GM12878 (cell line): ENCODE measurements at regions not wholly inside any gene's neighbourhood (a gene's known extent, or its start where the extent isn't known, plus 50 kb on each side); places are given as distances from the start of the nearest gene placed in this dataset.

Experiments used
- CBFB ChIP-seq: IDR thresholded peaks from 2 replicates; pipeline ENCODE4 v1.6.1; 2016; ENCODE audit warnings: antibody characterized with exemption, low read depth
- CREB1 ChIP-seq: IDR thresholded peaks from 2 replicates; pipeline ENCODE4 v1.6.1; 2012; ENCODE audit warnings: low read depth, mild to moderate bottlenecking, inconsistent platforms
- ETV6 ChIP-seq, 2 experiments: fragments of 450-650 bp in 1 of 2; IDR thresholded peaks in 1 of 2; conservative IDR thresholded peaks in 1 of 2; 2 replicates each; pipeline ENCODE4 v1.6.1; 2014; ENCODE audit warnings: antibody characterized with exemption in 1 of 2, borderline replicate concordance in 1 of 2, low read depth in 1 of 2, mild to moderate bottlenecking in 1 of 2, moderate library complexity in 1 of 2
- HDAC6 ChIP-seq: fragments of 200-600 bp; sonication (generic); IDR thresholded peaks from one replicate; pipeline ENCODE4 v1.8.0; 2017; ENCODE audit warnings: antibody characterized with exemption; ENCODE audit not compliant: unreplicated experiment
- HDGF ChIP-seq: fragments of 450-650 bp; IDR thresholded peaks from 2 replicates; pipeline ENCODE4 v1.6.1; 2016; ENCODE audit warnings: antibody characterized with exemption
- KDM1A ChIP-seq: fragments of 200-600 bp; sonication (generic); IDR thresholded peaks from 2 replicates; pipeline ENCODE4 v1.6.1; 2016; ENCODE audit warnings: borderline replicate concordance
- MYC ChIP-seq: IDR thresholded peaks from 2 replicates; pipeline ENCODE4 v1.6.1; 2011; ENCODE audit warnings: mild to moderate bottlenecking, low read length, moderate library complexity, inconsistent platforms; ENCODE audit not compliant: insufficient read depth, insufficient replicate concordance, insufficient read length, severe bottlenecking
- NR2C2 ChIP-seq: IDR thresholded peaks from 2 replicates; pipeline ENCODE4 v1.6.1; 2011; ENCODE audit warnings: borderline replicate concordance, low read depth; ENCODE audit not compliant: control insufficient read depth, insufficient read length
- PAX8 ChIP-seq: fragments of 450-650 bp; IDR thresholded peaks from 2 replicates; pipeline ENCODE4 v1.6.1; 2017; ENCODE audit warnings: mild to moderate bottlenecking, moderate library complexity
- POLR2A ChIP-seq: IDR thresholded peaks from 2 replicates; pipeline ENCODE4 v1.6.1; 2011; ENCODE audit warnings: low read depth, mild to moderate bottlenecking, low read length
- RAD21 ChIP-seq: IDR thresholded peaks from 2 replicates; pipeline ENCODE4 v1.6.1; 2011; ENCODE audit warnings: mild to moderate bottlenecking, low read depth, low read length, moderate library complexity; ENCODE audit not compliant: insufficient read depth
- RBBP5 ChIP-seq: fragments of 200-600 bp; sonication (generic); conservative IDR thresholded peaks from 2 replicates; pipeline ENCODE4 v1.6.1; 2016
- SMAD1 ChIP-seq: fragments of 450-650 bp; IDR thresholded peaks from 2 replicates; pipeline ENCODE4 v1.6.1; 2018; ENCODE audit warnings: mild to moderate bottlenecking, low read depth; ENCODE audit not compliant: partially characterized antibody
- SMAD5 ChIP-seq: IDR thresholded peaks from 2 replicates; pipeline ENCODE4 v1.6.1; 2016; ENCODE audit warnings: antibody characterized with exemption, low read depth
- SREBF1 ChIP-seq: IDR thresholded peaks from 2 replicates; pipeline ENCODE4 v1.6.1; 2012; ENCODE audit warnings: mild to moderate bottlenecking, low read length
- TCF12 ChIP-seq: IDR thresholded peaks from 2 replicates; pipeline ENCODE4 v1.6.1; 2011; ENCODE audit warnings: low read depth, mild to moderate bottlenecking, low read length
- YBX1 ChIP-seq: fragments of 450-650 bp; IDR thresholded peaks from 2 replicates; pipeline ENCODE4 v1.6.1; 2016; ENCODE audit warnings: antibody characterized with exemption
- TF ChIP-seq, protein P1 (sequence below): fragments of 150-350 bp; IDR thresholded peaks from 2 replicates; pipeline ENCODE4 v1.6.1; 2016; ENCODE audit warnings: low read depth, low read length
- TF ChIP-seq, protein P2 (sequence below): IDR thresholded peaks from 2 replicates; pipeline ENCODE4 v1.6.1; 2011; ENCODE audit warnings: borderline replicate concordance, low read depth, mild to moderate bottlenecking, moderate library complexity, mixed read lengths, low read length; ENCODE audit not compliant: insufficient read depth; ENCODE audit errors: extremely low read length
- TF ChIP-seq, protein P3 (sequence below): IDR thresholded peaks from 2 replicates; pipeline ENCODE4 v1.6.1; 2012; ENCODE audit warnings: low read length, inconsistent platforms
- TF ChIP-seq, protein P4 (sequence below), 3 experiments: IDR thresholded peaks in 2 of 3; conservative IDR thresholded peaks in 1 of 3; 2 replicates each; pipeline ENCODE4 v1.5.1; 2011; ENCODE audit warnings: low read depth in 3 of 3, low read length in 3 of 3, mild to moderate bottlenecking in 3 of 3, control low read depth in 2 of 3, moderate library complexity in 2 of 3, inconsistent platforms in 1 of 3, mixed read lengths in 1 of 3; ENCODE audit not compliant: control insufficient read depth in 2 of 3, insufficient read depth in 1 of 3; ENCODE audit errors: extremely low read depth in 1 of 3

GRCh38 chr3:188954590-188955208 lies 217.1 kb upstream of the TPRG1 start (continued):
- TF ChIP-seq, protein P1, sequence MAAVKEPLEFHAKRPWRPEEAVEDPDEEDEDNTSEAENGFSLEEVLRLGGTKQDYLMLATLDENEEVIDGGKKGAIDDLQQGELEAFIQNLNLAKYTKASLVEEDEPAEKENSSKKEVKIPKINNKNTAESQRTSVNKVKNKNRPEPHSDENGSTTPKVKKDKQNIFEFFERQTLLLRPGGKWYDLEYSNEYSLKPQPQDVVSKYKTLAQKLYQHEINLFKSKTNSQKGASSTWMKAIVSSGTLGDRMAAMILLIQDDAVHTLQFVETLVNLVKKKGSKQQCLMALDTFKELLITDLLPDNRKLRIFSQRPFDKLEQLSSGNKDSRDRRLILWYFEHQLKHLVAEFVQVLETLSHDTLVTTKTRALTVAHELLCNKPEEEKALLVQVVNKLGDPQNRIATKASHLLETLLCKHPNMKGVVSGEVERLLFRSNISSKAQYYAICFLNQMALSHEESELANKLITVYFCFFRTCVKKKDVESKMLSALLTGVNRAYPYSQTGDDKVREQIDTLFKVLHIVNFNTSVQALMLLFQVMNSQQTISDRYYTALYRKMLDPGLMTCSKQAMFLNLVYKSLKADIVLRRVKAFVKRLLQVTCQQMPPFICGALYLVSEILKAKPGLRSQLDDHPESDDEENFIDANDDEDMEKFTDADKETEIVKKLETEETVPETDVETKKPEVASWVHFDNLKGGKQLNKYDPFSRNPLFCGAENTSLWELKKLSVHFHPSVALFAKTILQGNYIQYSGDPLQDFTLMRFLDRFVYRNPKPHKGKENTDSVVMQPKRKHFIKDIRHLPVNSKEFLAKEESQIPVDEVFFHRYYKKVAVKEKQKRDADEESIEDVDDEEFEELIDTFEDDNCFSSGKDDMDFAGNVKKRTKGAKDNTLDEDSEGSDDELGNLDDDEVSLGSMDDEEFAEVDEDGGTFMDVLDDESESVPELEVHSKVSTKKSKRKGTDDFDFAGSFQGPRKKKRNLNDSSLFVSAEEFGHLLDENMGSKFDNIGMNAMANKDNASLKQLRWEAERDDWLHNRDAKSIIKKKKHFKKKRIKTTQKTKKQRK, result no peak
- no peak for TF ChIP-seq HDGF
- no peak for TF ChIP-seq RBBP5
- TF ChIP-seq YBX1, result no peak
- TF ChIP-seq, protein P2, sequence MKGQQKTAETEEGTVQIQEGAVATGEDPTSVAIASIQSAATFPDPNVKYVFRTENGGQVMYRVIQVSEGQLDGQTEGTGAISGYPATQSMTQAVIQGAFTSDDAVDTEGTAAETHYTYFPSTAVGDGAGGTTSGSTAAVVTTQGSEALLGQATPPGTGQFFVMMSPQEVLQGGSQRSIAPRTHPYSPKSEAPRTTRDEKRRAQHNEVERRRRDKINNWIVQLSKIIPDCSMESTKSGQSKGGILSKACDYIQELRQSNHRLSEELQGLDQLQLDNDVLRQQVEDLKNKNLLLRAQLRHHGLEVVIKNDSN, result no peak
- TF ChIP-seq, protein P3, sequence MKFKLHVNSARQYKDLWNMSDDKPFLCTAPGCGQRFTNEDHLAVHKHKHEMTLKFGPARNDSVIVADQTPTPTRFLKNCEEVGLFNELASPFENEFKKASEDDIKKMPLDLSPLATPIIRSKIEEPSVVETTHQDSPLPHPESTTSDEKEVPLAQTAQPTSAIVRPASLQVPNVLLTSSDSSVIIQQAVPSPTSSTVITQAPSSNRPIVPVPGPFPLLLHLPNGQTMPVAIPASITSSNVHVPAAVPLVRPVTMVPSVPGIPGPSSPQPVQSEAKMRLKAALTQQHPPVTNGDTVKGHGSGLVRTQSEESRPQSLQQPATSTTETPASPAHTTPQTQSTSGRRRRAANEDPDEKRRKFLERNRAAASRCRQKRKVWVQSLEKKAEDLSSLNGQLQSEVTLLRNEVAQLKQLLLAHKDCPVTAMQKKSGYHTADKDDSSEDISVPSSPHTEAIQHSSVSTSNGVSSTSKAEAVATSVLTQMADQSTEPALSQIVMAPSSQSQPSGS, result no peak
- no peak for TF ChIP-seq KDM1A
- no peak for TF ChIP-seq PAX8
- TF ChIP-seq MYC, result no peak
- TF ChIP-seq SREBF1, result no peak
- TF ChIP-seq POLR2A, result no peak
- no peak for TF ChIP-seq CBFB
- TF ChIP-seq HDAC6, result no peak
- TF ChIP-seq CREB1, result no peak
- no peak for TF ChIP-seq NR2C2
- no peak for TF ChIP-seq SMAD1
- no peak for TF ChIP-seq ETV6 (conservative IDR thresholded peaks at IDR 0.05 in 1 of 2, IDR thresholded peaks at IDR 0.05 in 1 of 2; ENCODE audit: borderline replicate concordance in 1 of 2, low read depth in 1 of 2)
- peak; percentile 95 for TF ChIP-seq RAD21
- TF ChIP-seq SMAD5, result no peak
- no peak for TF ChIP-seq TCF12
- TF ChIP-seq, protein P4, sequence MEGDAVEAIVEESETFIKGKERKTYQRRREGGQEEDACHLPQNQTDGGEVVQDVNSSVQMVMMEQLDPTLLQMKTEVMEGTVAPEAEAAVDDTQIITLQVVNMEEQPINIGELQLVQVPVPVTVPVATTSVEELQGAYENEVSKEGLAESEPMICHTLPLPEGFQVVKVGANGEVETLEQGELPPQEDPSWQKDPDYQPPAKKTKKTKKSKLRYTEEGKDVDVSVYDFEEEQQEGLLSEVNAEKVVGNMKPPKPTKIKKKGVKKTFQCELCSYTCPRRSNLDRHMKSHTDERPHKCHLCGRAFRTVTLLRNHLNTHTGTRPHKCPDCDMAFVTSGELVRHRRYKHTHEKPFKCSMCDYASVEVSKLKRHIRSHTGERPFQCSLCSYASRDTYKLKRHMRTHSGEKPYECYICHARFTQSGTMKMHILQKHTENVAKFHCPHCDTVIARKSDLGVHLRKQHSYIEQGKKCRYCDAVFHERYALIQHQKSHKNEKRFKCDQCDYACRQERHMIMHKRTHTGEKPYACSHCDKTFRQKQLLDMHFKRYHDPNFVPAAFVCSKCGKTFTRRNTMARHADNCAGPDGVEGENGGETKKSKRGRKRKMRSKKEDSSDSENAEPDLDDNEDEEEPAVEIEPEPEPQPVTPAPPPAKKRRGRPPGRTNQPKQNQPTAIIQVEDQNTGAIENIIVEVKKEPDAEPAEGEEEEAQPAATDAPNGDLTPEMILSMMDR (IDR thresholded peaks at IDR 0.05 in 2 of 3, conservative IDR thresholded peaks at IDR 0.05 in 1 of 3; ENCODE audit: control insufficient read depth in 2 of 3, extremely low read depth in 1 of 3, insufficient read depth in 1 of 3, low read depth in 3 of 3, low read length in 3 of 3), result peak; percentile 77 to 82 (median 79)
